T1000 (cell line): ENCODE measurements at regions not wholly inside any gene's neighbourhood (a gene's known extent, or its start where the extent isn't known, plus 50 kb on each side); places are given as distances from the start of the nearest gene placed in this dataset.

ENCODE experiments used
- DNase-seq: peaks from one replicate; lab custom pipeline; 2025; ENCODE audit warnings: mixed read lengths; lab: John Stamatoyannopoulos, UW

- peak; percentile 13 for DNase-seq
These were observed 469.5 kb downstream of the VRK1 start for GRCh38 chr14:97266653-97267052.

GRCh38 chr14:97267509-97267908 is 470.3 kb downstream of the VRK1 start:
- DNase-seq = no peak

- DNase-seq = no peak
These were observed 470.9 kb downstream of the VRK1 start for GRCh38 chr14:97268097-97268496.

- no peak for DNase-seq
These were observed 473.1 kb downstream of the VRK1 start for GRCh38 chr14:97270308-97270707.

GRCh38 chr14:97271451-97271960 is 474.3 kb downstream of the VRK1 start:
- no peak for DNase-seq

GRCh38 chr14:97273540-97273939 is 476.4 kb downstream of the VRK1 start:
- DNase-seq = no peak

GRCh38 chr14:97274626-97275025 is 477.4 kb downstream of the VRK1 start:
- no peak for DNase-seq

- DNase-seq = no peak
These were observed 478.1 kb downstream of the VRK1 start for GRCh38 chr14:97275276-97275675.

- DNase-seq = no peak
These were observed 479.4 kb downstream of the VRK1 start for GRCh38 chr14:97276573-97276972.

- no peak for DNase-seq
These were observed 480.5 kb downstream of the VRK1 start for GRCh38 chr14:97277711-97278110.

GRCh38 chr14:97280526-97280925 is 483.3 kb downstream of the VRK1 start:
- no peak for DNase-seq

- no peak for DNase-seq
These were observed 484.6 kb downstream of the VRK1 start for GRCh38 chr14:97281741-97282140.

- DNase-seq = no peak
These were observed 485.2 kb downstream of the VRK1 start for GRCh38 chr14:97282210-97283004.

GRCh38 chr14:97283005-97283403 is 485.8 kb downstream of the VRK1 start:
- DNase-seq = no peak

GRCh38 chr14:97283426-97283825 is 486.2 kb downstream of the VRK1 start:
- DNase-seq = no peak

- DNase-seq = no peak
These were observed 486.7 kb downstream of the VRK1 start for GRCh38 chr14:97283841-97284240.

GRCh38 chr14:97287956-97288355 is 490.8 kb downstream of the VRK1 start:
- no peak for DNase-seq

GRCh38 chr14:97290065-97290464 is 492.9 kb downstream of the VRK1 start:
- DNase-seq = no peak

- DNase-seq = no peak
These were observed 493.8 kb downstream of the VRK1 start for GRCh38 chr14:97290977-97291376.

GRCh38 chr14:97293659-97294058 is 496.5 kb downstream of the VRK1 start:
- DNase-seq = no peak

- no peak for DNase-seq
These were observed 498.0 kb downstream of the VRK1 start for GRCh38 chr14:97295108-97295710.

GRCh38 chr14:97296176-97296575 is 499.0 kb downstream of the VRK1 start:
- DNase-seq = no peak

- DNase-seq = no peak
These were observed 499.9 kb downstream of the VRK1 start for GRCh38 chr14:97297100-97297499.

- no peak for DNase-seq
These were observed 501.1 kb downstream of the VRK1 start for GRCh38 chr14:97298331-97298730.
